IPS-18a (cell line): ENCODE measurements at regions not wholly inside any gene's neighbourhood (a gene's known extent, or its start where the extent isn't known, plus 50 kb on each side); places are given as distances from the start of the nearest gene placed in this dataset.

Source experiments
- H3K27ac ChIP-seq: one replicate; pipeline ENCODE4 v1.5.1; 2013; ENCODE audit warnings: low read length
- H3K27me3 ChIP-seq: one replicate; pipeline ENCODE4 v1.6.1; 2013; ENCODE audit warnings: mild to moderate bottlenecking, low read length; ENCODE audit not compliant: control insufficient read depth, insufficient read depth
- H3K36me3 ChIP-seq: one replicate; pipeline ENCODE4 v1.6.1; 2013; ENCODE audit warnings: low read depth, low read length; ENCODE audit not compliant: control insufficient read depth
- H3K4me1 ChIP-seq: one replicate; pipeline ENCODE4 v1.6.1; 2013; ENCODE audit warnings: low read depth, low read length; ENCODE audit not compliant: control insufficient read depth
- H3K4me3 ChIP-seq: one replicate; pipeline ENCODE4 v1.5.1; 2013; ENCODE audit warnings: low read length
- H3K9ac ChIP-seq: one replicate; pipeline ENCODE4 v1.6.1; 2013; ENCODE audit warnings: mild to moderate bottlenecking, low read length, moderate library complexity
- H3K9me3 ChIP-seq: one replicate; pipeline ENCODE4 v1.6.1; 2013; ENCODE audit warnings: low read depth, low read length; ENCODE audit not compliant: control insufficient read depth

- Histone ChIP-seq H3K4me1 (no peaks in the 10 kb centered on the region), H3K9ac (no peak overlapping the region), H3K36me3 (no peaks in the 10 kb centered on the region), H3K4me3 (no peak overlapping the region), H3K9me3 (no peaks in the 10 kb centered on the region), H3K27me3 (no peaks in the 10 kb centered on the region), H3K27ac (no peak overlapping the region)
These were observed 203.2 kb downstream of the SETD4 start for GRCh38 chr21:35857095-35857494.

DNA sequence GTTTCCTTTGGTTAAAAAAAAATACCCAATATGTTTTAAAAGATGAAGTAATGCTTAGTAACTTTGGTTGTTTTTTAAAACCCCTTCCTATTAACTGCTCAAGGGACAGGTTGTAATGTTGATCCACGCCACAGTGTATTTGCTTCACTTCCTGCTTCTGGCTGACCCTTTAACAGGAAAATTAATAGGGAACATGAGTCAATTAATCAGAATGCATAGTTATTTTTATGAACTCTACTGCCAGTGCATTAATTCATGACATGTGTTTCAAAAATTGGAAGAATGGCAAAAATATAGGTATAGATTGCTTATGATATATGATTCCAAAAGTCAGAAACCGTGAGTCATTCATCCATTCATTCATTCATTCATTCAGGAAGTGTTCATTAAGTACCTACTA lies 204.8 kb downstream of the SETD4 start:
- Histone ChIP-seq H3K9me3 (no peaks in the 10 kb centered on the region), H3K4me3 (no peak overlapping the region), H3K27me3 (no peaks in the 10 kb centered on the region), H3K36me3 (no peaks in the 10 kb centered on the region), H3K9ac (no peak overlapping the region), H3K27ac (no peak overlapping the region), H3K4me1 (no peaks in the 10 kb centered on the region)

GRCh38 chr21:35854281-35854680 lies 206.0 kb downstream of the SETD4 start:
- H3K4me3 ChIP-seq, result no peak overlapping the region
- H3K36me3 ChIP-seq, result no peaks in the 10 kb centered on the region
- no peaks in the 10 kb centered on the region for H3K4me1 ChIP-seq
- no peaks in the 10 kb centered on the region for H3K27me3 ChIP-seq
- no peak overlapping the region for H3K9ac ChIP-seq
- no peak overlapping the region for H3K27ac ChIP-seq
- H3K9me3 ChIP-seq, result no peaks in the 10 kb centered on the region

- no peaks in the 10 kb centered on the region for H3K27me3 ChIP-seq
- H3K9me3 ChIP-seq, result no peaks in the 10 kb centered on the region
- H3K9ac ChIP-seq, result no peak overlapping the region
- H3K27ac ChIP-seq, result no peak overlapping the region
- no peaks in the 10 kb centered on the region for H3K4me1 ChIP-seq
- no peak overlapping the region for H3K4me3 ChIP-seq
- H3K36me3 ChIP-seq, result no peaks in the 10 kb centered on the region
These were observed 206.7 kb downstream of the SETD4 start for GRCh38 chr21:35853321-35854239.

DNA sequence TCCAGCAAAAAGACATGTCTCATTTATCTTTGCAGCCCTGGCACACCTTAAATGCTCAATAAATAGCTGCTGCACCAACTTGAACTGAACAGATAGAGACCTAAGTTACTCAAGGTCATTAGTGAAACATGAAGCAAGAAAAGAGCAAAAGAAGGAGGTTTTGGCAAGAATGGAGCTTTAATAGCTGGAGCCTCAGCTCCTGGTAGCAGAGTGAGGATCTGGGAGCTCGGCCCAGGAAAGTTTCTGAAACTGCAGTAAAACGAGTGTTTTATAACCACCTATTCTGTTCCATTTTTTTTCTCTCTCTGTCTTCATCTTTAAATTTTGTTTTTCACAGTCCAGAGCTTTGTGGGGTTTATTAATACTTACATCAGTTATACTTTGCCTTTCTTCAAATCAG lies 207.5 kb downstream of the SETD4 start:
- Histone ChIP-seq H3K9me3 (no peaks in the 10 kb centered on the region), H3K27me3 (no peaks in the 10 kb centered on the region), H3K27ac (no peak overlapping the region), H3K9ac (no peak overlapping the region), H3K36me3 (no peaks in the 10 kb centered on the region), H3K4me3 (no peak overlapping the region), H3K4me1 (no peaks in the 10 kb centered on the region)

- Histone ChIP-seq H3K36me3 (no peaks in the 10 kb centered on the region), H3K27me3 (no peaks in the 10 kb centered on the region), H3K9me3 (no peaks in the 10 kb centered on the region), H3K9ac (no peak overlapping the region), H3K4me3 (no peak overlapping the region), H3K27ac (no peak overlapping the region), H3K4me1 (no peaks in the 10 kb centered on the region)
These were observed 209.7 kb downstream of the SETD4 start for GRCh38 chr21:35850542-35851103.

DNA sequence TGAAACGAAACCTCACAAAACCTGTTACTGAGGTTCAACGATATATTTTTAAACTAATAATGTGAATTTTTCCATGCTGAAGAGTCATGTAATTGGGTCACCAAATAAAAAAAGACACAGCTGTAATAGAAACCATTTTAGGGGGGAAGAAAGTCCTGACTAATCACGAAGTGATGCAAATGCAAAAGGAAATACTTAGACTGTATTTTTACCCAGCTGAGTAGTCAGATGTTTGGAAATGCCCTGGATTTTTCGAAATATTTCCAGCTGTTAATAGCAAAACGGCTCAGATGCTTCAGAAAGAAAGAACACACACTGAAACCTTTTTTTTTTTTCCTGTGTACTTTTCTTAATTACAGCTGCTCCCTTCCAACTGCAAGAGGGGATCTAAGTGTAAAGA lies 210.3 kb downstream of the SETD4 start:
- no peak overlapping the region for H3K27ac ChIP-seq
- H3K9me3 ChIP-seq, result no peaks in the 10 kb centered on the region
- H3K4me1 ChIP-seq, result no peaks in the 10 kb centered on the region
- no peak overlapping the region for H3K9ac ChIP-seq
- H3K4me3 ChIP-seq, result no peak overlapping the region
- H3K27me3 ChIP-seq, result no peaks in the 10 kb centered on the region
- no peaks in the 10 kb centered on the region for H3K36me3 ChIP-seq

- Histone ChIP-seq H3K4me3 (no peak overlapping the region), H3K4me1 (no peaks in the 10 kb centered on the region), H3K36me3 (no peaks in the 10 kb centered on the region), H3K27ac (no peak overlapping the region), H3K9me3 (no peaks in the 10 kb centered on the region), H3K9ac (no peak overlapping the region), H3K27me3 (no peaks in the 10 kb centered on the region)
These were observed 211.2 kb downstream of the SETD4 start for GRCh38 chr21:35849144-35849543.

GRCh38 chr21:35843911-35844667 lies 216.2 kb downstream of the SETD4 start:
- H3K9ac ChIP-seq, result no peak overlapping the region
- no peak overlapping the region for H3K4me3 ChIP-seq
- H3K36me3 ChIP-seq, result no peaks in the 10 kb centered on the region
- H3K4me1 ChIP-seq, result no peaks in the 10 kb centered on the region
- no peak overlapping the region for H3K27ac ChIP-seq
- H3K9me3 ChIP-seq, result no peaks in the 10 kb centered on the region
- no peaks in the 10 kb centered on the region for H3K27me3 ChIP-seq

DNA sequence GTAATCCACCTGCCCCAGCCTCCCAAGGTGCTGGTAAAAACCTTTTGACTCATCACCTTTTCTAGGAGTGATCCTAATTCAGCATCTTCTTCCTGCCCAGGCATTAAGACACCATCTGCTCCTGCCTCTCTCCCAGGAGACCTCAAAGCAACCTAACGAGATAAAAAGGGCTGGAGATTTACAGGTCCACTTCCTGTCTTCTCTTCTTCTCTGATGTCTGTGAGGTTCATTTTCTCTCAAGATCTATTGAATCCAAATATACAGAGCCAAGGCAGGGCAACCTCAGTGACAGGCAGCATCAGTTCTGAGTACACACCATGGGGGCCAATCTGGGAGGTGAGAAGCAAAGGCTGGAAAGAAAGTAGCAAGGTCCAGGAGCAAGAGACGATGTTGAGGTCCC lies 219.4 kb downstream of the SETD4 start:
- Histone ChIP-seq H3K4me1 (no peaks in the 10 kb centered on the region), H3K27ac (no peak overlapping the region), H3K4me3 (no peak overlapping the region), H3K36me3 (no peaks in the 10 kb centered on the region), H3K27me3 (no peaks in the 10 kb centered on the region), H3K9me3 (no peaks in the 10 kb centered on the region), H3K9ac (no peak overlapping the region)

DNA sequence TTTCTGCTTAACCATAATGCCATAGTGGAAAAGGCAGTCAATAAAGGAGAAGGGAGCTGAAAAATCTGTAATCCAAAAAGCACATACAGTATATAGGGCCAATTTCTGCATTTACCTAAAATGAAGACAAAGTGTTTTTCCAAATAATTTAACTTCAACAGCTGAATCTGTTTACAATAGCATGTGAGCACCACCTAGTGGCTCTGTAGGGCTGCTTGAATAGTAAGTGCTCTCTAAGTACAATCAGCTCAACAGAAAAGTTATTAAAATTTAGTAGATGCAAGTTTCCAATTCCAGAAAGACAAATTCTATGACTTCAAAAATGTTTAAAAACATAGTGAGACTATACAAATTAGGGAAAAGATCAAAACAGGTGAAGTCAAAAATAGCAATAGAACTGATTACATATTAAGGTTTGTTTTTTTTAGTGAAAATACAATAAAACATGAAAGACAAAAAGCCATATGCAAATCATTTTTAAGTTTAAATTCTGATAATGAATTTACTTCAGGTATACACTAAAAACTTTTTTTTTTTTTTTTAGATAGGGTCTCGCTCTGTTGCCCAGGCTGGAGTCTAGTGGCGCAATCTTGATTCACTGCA lies 220.0 kb downstream of the SETD4 start:
- Histone ChIP-seq H3K4me3 (no peak overlapping the region), H3K36me3 (no peaks in the 10 kb centered on the region), H3K9ac (no peak overlapping the region), H3K4me1 (no peaks in the 10 kb centered on the region), H3K27ac (no peak overlapping the region), H3K27me3 (no peaks in the 10 kb centered on the region), H3K9me3 (no peaks in the 10 kb centered on the region)
